Dendritic cell treated with granulocyte-macrophage colony-stimulating factor and Interleukin-4, amounts not matched to agents 40 ng/mL and 50 ng/mL, for 4 days (primary cell): ENCODE measurements at regions not wholly inside any gene's neighbourhood (a gene's known extent, or its start where the extent isn't known, plus 50 kb on each side); places are given as distances from the start of the nearest gene placed in this dataset.
"Not testable (repeated sequence)": the region's sequence is repeated elsewhere in the genome, so short reads cannot be mapped to it uniquely, and the experiment has no call there.

Source experiments
- H3K27ac Mint-ChIP-seq: one replicate; pipeline ENCODE4 v1.8.0; 2022; ENCODE audit warnings: mild to moderate bottlenecking, mixed read lengths
- H3K27me3 Mint-ChIP-seq: one replicate; pipeline ENCODE4 v1.8.0; 2022; ENCODE audit warnings: mild to moderate bottlenecking, mixed read lengths
- H3K36me3 Mint-ChIP-seq: one replicate; pipeline ENCODE4 v1.8.0; 2022; ENCODE audit warnings: low read depth, mixed read lengths
- H3K4me1 Mint-ChIP-seq: one replicate; pipeline ENCODE4 v1.8.0; 2022; ENCODE audit warnings: low read depth, mixed read lengths
- H3K4me3 Mint-ChIP-seq: one replicate; pipeline ENCODE4 v1.8.0; 2022; ENCODE audit warnings: mild to moderate bottlenecking, moderate library complexity, mixed read lengths
- H3K9me3 Mint-ChIP-seq: one replicate; pipeline ENCODE4 v1.8.0; 2022; ENCODE audit warnings: mixed read lengths
- intact Hi-C: fragments of 100-400 bp; cut with micrococcal nuclease; formaldehyde crosslinking; loops from one replicate; pipeline ENCODE4 v1.15.0; 2022

DNA sequence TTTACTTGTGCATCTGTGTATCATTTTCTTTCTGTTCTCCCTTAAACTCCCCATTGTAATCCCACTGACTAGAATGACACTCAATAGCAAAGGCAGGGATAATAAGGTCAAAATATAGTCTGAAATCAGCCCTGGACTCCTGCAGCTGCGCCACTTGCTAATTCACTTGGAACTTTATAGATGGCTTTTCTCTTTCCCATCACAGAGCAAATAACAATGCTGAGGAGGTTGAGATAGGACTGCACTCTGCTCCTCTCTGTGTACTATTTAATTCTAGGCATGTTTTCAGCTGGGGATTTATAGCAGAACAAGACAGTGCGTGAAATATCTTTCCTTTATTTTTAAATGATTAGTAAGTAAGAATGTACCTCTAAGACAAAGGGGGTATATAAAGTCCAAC lies 324.2 kb downstream of the LNPK start:
- no peaks in the 10 kb centered on the region for H3K4me1 Mint-ChIP-seq
- H3K4me3 Mint-ChIP-seq: no peak overlapping the region
- no peaks in the 10 kb centered on the region for H3K9me3 Mint-ChIP-seq
- no peak overlapping the region for H3K27ac Mint-ChIP-seq
- no peaks in the 10 kb centered on the region for H3K36me3 Mint-ChIP-seq
- H3K27me3 Mint-ChIP-seq: no peaks in the 10 kb centered on the region
- intact Hi-C loops: no loop called here

DNA sequence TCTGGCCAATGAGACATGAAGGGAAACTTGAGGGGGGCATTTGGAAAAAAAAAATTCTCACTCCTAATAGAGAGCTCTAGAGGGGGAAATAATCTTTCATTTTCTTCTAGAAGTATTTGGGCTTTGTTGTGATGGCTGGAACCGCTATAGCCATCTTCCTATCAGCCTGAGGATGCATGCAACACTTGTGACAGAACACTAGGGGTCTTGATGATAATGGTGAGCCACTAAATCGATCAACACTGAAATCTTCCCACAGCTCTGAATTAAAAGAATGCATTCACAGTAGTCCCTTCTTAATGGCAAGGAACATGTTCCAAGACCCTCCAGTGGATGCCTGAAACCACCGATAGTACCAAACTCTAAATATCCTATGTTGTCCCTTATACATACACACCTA lies 325.3 kb downstream of the LNPK start:
- intact Hi-C loops: no loop called here
- H3K4me1 Mint-ChIP-seq: no peaks in the 10 kb centered on the region
- no peaks in the 10 kb centered on the region for H3K9me3 Mint-ChIP-seq
- no peaks in the 10 kb centered on the region for H3K36me3 Mint-ChIP-seq
- no peaks in the 10 kb centered on the region for H3K27me3 Mint-ChIP-seq
- no peak overlapping the region for H3K4me3 Mint-ChIP-seq
- no peak overlapping the region for H3K27ac Mint-ChIP-seq

DNA sequence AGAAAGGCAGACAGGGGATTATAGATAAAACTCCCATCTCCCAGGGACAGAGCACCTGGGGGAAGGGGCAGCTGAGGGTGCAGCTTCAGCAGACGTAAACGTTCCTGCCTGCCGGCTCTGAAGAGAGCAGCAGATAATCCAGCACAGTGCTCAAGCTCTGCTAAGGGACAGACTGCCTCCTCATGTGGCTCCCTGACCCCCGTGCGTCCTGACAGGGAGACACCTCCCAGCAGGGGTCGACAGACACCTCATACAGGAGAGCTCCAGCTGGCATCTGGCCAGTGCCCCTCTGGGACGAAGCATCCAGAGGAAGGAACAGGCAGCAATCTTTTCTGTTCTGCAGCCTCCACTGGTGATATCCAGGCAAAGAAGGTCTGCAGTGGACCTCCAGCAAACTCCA lies 333.3 kb downstream of the LNPK start:
- H3K36me3 Mint-ChIP-seq, intact Hi-C loops, H3K27me3 Mint-ChIP-seq, H3K4me3 Mint-ChIP-seq, H3K4me1 Mint-ChIP-seq, H3K27ac Mint-ChIP-seq, H3K9me3 Mint-ChIP-seq: not testable (repeated sequence)

DNA sequence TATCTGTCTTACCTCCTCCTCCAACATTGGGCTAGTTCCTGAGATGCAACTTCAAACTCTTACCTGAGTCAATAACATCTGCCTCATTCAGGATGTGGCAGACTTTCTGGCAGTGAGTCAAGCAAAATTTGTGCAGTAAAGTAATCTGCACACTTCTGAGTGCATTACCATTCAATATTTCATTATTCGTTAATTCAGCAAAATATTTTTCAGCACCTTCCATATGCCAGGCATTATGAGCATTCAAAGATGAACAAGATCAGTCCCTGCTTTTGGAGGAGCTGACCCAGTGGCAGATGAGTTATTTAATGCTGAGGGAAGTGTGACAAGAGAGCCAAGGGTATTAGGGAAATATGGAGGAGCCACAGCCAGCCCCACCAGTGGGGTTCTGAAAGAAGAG lies 339.7 kb downstream of the LNPK start:
- H3K4me3 Mint-ChIP-seq: no peak overlapping the region
- no peaks in the 10 kb centered on the region for H3K9me3 Mint-ChIP-seq
- intact Hi-C loops: no loop called here
- no peak overlapping the region for H3K27ac Mint-ChIP-seq
- H3K27me3 Mint-ChIP-seq: no peaks in the 10 kb centered on the region
- H3K36me3 Mint-ChIP-seq: no peaks in the 10 kb centered on the region
- no peaks in the 10 kb centered on the region for H3K4me1 Mint-ChIP-seq

DNA sequence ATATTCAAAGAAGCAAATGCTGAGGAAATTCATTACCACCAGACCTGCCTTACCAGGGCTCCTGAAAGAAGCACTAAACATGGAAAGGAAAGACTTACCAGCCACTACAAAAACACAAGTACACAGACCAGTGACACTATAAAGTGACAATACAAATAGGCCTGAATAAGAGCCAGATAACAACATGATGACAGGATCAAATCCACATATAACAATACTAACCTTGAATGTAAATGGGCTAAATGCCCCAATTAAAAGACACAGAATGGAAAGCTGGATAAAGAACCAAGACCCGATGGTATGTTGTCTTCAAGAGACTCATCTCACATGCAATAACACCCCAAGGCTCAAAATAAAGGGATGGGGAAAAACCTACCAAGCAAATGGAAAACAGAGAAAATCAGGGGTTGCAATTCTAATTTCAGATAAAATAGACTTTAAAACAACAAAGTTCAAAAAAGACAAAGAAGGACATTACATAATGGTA lies 353.4 kb downstream of the LNPK start:
- Mint-ChIP-seq H3K36me3 (no peaks in the 10 kb centered on the region), H3K9me3 (no peaks in the 10 kb centered on the region), H3K4me1 (no peaks in the 10 kb centered on the region), H3K4me3 (no peak overlapping the region), H3K27me3 (no peaks in the 10 kb centered on the region), H3K27ac (no peak overlapping the region)
- intact Hi-C loops: no loop called here

DNA sequence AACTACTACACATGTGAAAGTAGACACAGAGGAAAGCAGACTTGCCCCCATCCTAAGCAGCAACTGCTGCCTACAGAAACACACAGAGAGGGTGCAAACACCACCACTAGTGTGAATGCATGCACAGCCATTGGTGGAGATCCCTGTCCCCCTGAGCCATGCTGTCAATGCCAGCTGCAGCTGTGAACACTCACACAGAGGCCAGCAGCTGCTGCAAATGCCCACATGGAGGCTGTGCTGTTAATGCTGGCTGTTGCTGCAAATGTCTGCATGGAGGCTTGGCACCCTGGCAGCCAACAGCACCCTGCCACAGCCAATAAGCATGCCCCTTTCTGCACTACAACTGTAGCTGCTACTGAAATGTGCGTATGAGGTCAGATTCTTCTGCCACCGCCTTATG lies 355.0 kb downstream of the LNPK start:
- Mint-ChIP-seq H3K9me3 (no peaks in the 10 kb centered on the region), H3K27ac (no peak overlapping the region), H3K36me3 (no peaks in the 10 kb centered on the region), H3K4me3 (no peak overlapping the region), H3K4me1 (no peaks in the 10 kb centered on the region), H3K27me3 (no peaks in the 10 kb centered on the region)
- intact Hi-C loops: no loop called here

DNA sequence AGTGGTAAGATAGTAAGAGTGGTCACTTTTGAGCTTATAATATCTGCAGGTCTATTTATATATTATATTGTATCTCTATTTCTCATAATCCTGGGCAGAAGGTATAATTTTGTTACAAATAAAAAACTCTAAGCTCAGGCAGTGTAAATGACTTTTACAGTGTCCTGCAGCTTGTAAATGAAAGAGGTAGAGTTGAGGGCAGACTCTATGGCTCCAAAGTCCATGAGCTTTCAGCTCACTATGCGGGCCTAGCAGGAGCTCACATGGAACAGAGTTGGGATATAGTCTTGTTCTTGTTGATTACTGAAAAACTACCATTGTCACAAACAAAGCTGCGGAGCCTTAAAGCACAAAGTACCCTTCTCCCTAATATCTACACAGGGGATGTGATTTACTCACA lies 361.4 kb downstream of the LNPK start:
- Mint-ChIP-seq H3K4me1 (no peaks in the 10 kb centered on the region), H3K36me3 (no peaks in the 10 kb centered on the region), H3K27ac (no peak overlapping the region), H3K27me3 (no peaks in the 10 kb centered on the region), H3K9me3 (no peaks in the 10 kb centered on the region), H3K4me3 (no peak overlapping the region)
- intact Hi-C loops: no loop called here

DNA sequence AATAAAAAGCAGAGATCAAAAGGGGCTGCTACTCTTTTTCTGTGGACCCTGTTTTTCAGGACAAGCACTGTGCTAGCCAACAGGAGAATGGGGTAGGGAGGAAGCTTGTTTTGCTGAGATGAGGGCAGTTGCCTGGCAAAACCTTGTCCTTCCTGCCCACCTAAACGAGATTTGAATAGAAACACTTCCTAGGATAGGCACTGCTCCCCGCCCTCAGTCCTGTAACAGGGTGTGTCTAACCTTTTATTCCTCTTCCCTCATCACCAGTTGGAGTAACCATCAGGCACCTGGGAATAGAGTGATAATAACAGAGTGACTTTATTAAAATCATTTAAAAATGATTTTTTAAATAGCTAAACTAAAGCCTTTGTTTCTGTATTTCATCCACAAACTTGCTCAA lies 368.8 kb downstream of the LNPK start:
- H3K27ac Mint-ChIP-seq: no peak overlapping the region
- H3K27me3 Mint-ChIP-seq: no peaks in the 10 kb centered on the region
- intact Hi-C loops: no loop called here
- H3K4me1 Mint-ChIP-seq: peaks cover 5% of the 10 kb centered on the region
- no peaks in the 10 kb centered on the region for H3K9me3 Mint-ChIP-seq
- no peak overlapping the region for H3K4me3 Mint-ChIP-seq
- no peaks in the 10 kb centered on the region for H3K36me3 Mint-ChIP-seq

DNA sequence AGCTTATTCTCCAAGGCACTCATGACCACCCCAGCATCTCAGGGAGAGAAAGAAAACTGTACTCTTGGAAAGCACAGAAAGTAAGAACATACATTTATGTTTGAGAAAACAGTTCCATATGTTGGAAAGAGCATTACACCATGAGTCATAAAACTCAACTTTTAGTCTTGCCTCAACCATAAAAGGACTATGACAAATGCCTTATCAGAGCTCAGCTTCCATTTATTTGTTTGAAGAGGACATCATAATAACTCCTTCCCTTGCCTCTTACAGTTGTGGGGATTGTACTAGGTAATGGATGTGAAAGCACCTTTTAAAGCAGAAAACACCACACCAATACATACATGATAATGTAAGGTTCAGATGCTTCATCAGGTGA lies 370.8 kb downstream of the LNPK start:
- no peak overlapping the region for H3K4me3 Mint-ChIP-seq
- H3K4me1 Mint-ChIP-seq: peaks cover 5% of the 10 kb centered on the region
- no peaks in the 10 kb centered on the region for H3K9me3 Mint-ChIP-seq
- H3K27me3 Mint-ChIP-seq: no peaks in the 10 kb centered on the region
- no peak overlapping the region for H3K27ac Mint-ChIP-seq
- H3K36me3 Mint-ChIP-seq: no peaks in the 10 kb centered on the region
- intact Hi-C loops: no loop called here

DNA sequence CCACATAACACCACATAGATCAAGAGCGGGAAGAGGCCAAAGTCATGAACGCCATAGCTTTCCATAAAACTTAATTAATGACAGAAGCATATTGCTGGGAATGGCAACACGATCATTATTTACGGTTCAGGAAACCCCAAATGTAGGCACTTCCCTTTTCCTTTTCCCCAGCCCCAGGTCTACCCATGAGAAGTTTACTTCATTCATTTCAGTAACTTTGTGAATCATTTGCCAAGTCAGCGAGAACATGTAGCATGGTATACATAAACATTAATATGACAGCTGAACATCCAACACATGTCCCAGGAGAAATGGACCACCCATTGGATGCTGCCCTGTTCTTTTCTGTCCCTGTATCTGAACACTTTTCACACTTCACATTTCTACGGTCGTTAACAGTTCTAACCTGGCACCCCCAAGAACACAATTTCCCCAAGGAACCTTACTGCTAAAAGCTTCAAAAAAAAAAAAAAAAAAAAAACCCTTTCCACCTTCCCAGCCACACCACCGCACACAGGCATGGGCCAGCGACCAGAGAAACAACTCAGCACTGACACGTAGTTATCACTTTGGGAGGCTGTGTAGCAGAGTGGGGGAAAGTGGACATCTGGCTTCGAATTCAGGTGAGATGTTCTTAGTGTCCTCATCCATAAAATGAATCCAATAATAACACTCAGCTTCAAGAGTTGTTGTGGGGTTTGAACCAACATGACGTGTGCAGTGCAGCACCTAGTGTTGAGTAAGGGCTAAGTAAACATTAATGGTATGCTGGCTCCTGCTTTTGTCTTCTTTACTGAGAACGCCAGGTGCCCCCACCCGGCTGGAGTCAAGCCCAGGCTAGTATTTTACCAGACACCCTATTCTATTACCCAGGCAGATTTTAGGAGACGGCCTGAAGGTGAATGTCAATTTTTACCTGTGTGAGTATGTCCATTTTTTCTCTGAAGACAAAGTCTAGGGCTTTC lies 371.5 kb downstream of the LNPK start:
- H3K36me3 Mint-ChIP-seq: no peaks in the 10 kb centered on the region
- peaks cover 5% of the 10 kb centered on the region for H3K4me1 Mint-ChIP-seq
- intact Hi-C loops: no loop called here
- no peak overlapping the region for H3K4me3 Mint-ChIP-seq
- no peak overlapping the region for H3K27ac Mint-ChIP-seq
- no peaks in the 10 kb centered on the region for H3K9me3 Mint-ChIP-seq
- no peaks in the 10 kb centered on the region for H3K27me3 Mint-ChIP-seq

DNA sequence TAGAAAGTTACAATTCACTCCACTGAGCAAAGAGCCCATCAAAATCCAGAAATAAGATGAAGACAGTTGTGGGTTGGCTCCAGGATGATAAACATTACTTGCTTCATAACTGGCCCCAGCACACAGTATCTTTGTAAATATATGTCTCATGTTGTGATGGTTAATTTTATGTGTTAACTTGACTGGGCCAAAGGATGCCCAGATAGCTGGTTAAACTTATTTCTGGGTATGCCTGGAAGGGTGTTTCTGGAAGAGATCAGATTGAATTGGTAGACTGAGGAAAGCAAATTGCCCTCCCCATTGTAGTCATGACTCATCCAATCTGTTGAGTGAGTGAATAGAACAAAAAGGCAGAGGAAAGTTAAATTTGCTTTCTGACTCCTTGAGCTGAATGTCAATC lies 373.8 kb downstream of the LNPK start:
- no peak overlapping the region for H3K27ac Mint-ChIP-seq
- no peaks in the 10 kb centered on the region for H3K27me3 Mint-ChIP-seq
- peaks cover 5% of the 10 kb centered on the region for H3K4me1 Mint-ChIP-seq
- H3K9me3 Mint-ChIP-seq: no peaks in the 10 kb centered on the region
- H3K4me3 Mint-ChIP-seq: no peak overlapping the region
- intact Hi-C loops: no loop called here
- no peaks in the 10 kb centered on the region for H3K36me3 Mint-ChIP-seq

DNA sequence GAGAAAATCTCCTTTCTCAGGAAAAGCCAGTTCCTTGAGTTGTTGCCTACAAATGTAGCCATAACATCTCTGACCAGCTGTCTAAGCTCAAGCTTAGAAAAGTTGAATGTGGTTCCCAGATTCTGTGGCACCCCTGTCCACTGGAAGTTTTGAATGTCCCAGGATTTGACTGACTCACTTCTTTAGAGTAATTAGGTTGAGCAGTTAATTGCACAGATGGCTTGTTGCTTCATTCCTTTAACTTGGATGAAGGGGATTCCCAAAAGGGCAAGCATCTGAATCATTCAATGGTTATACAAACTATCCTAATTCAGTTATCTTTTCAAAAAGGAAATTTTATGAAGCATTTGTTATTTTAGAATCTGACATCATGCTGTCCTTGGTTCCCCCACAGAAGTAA lies 374.7 kb downstream of the LNPK start:
- no peaks in the 10 kb centered on the region for H3K27me3 Mint-ChIP-seq
- H3K4me3 Mint-ChIP-seq: no peak overlapping the region
- intact Hi-C loops: no loop called here
- H3K36me3 Mint-ChIP-seq: no peaks in the 10 kb centered on the region
- no peak overlapping the region for H3K27ac Mint-ChIP-seq
- no peaks in the 10 kb centered on the region for H3K9me3 Mint-ChIP-seq
- peaks cover 5% of the 10 kb centered on the region for H3K4me1 Mint-ChIP-seq

DNA sequence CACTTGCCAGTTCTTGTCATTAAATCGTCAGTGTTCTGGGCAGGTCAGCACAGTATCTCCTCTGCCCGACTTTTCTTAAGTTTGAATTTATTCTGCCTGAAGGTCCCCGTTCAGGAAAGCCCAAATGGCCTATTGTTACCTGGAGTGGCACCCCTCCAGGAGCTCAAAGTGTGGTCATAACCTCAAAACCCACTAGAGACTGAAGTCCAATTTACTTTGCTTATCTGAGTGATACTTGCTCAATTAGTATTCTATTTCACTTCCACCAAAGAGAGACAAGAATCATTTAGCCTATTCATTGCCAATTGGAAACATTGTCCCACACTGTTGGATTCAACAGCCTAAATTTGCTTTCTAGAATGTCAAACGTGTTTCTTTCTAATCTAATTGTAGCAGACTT lies 375.3 kb downstream of the LNPK start:
- Mint-ChIP-seq H3K27ac (no peak overlapping the region), H3K9me3 (no peaks in the 10 kb centered on the region)

DNA sequence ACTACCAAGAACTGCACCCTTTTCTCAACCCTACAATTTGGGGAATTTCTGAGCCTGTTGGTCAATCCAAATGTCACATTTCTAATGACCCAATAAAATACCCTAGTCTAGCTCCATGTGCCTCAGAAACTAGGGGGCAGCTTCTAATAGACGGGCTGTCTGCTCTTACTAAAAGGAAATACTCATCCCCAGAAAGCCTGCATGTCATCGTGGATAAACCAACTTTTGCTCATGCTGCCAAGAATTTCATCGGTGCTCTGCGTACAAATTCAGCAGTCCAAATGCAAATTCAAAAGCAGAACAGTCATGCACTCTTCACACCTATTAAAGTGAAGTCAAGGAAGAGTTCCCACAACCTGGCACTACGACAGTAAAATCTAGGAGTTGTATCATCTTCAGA lies 377.3 kb downstream of the LNPK start:
- Mint-ChIP-seq H3K4me1 (peaks cover under 1% of the 10 kb centered on the region), H3K36me3 (no peaks in the 10 kb centered on the region), H3K27ac (no peak overlapping the region), H3K4me3 (no peak overlapping the region), H3K9me3 (no peaks in the 10 kb centered on the region), H3K27me3 (no peaks in the 10 kb centered on the region)
- intact Hi-C loops: no loop called here

More for the DNA sequence above, 375.3 kb downstream of the LNPK start:
- Mint-ChIP-seq H3K36me3 (no peaks in the 10 kb centered on the region), H3K4me3 (no peak overlapping the region), H3K27me3 (no peaks in the 10 kb centered on the region), H3K4me1 (peaks cover 5% of the 10 kb centered on the region)
- intact Hi-C loops: no loop called here

DNA sequence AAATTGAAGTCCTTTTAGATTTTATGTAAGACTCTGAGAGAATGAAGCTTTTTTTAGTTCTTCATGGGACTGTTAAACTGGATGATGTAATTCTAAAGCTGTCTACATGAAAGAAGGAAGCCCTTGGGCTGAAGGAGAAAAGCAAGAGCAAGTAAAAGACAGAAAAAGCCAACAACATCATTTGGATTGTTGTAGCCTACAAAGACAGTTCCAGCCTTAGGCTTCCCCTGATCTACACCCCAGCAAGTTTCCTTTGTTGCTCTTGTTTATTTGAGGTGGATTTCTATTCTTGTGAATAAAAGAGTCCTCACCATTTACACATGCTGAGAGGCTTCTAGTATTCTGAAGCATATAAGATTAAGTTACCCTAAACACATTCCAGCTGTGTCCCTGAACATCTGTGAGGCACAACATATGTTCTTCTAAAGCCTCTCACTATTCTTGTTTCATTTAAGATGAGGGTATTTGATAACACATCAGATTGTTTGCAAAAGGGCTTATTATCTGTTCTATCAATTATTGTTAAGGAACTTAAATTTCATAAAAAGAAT lies 377.8 kb downstream of the LNPK start:
- Mint-ChIP-seq H3K4me3 (no peak overlapping the region), H3K36me3 (no peaks in the 10 kb centered on the region), H3K27ac (no peak overlapping the region), H3K4me1 (no peaks in the 10 kb centered on the region), H3K27me3 (no peaks in the 10 kb centered on the region), H3K9me3 (no peaks in the 10 kb centered on the region)
- intact Hi-C loops: no loop called here
